Sigmoid colon (tissue), 4 donors: ENCODE measurements at regions not wholly inside any gene's neighbourhood (a gene's known extent, or its start where the extent isn't known, plus 50 kb on each side); places are given as distances from the start of the nearest gene placed in this dataset.
"Not testable (repeated sequence)": the region's sequence is repeated elsewhere in the genome, so short reads cannot be mapped to it uniquely, and the experiment has no call there.

Experiments used
- CTCF ChIP-seq, 4 experiments: fragments of 450-650 bp in 3 of 4; fragments of 200-600 bp in 1 of 4; IDR thresholded peaks; one replicate each; pipeline ENCODE4 v1.5.1; 2016 to 2019; ENCODE audit warnings: antibody characterized with exemption in 4 of 4, mild to moderate bottlenecking in 3 of 4, moderate library complexity in 2 of 4
- EP300 ChIP-seq, 4 donors: sonication (generic); formaldehyde crosslinking; IDR thresholded peaks; one replicate each; pipeline ENCODE4 v1.6.1; 2017; ENCODE audit warnings: antibody characterized with exemption in 4 of 4

- not testable (repeated sequence) for TF ChIP-seq CTCF, EP300 (IDR thresholded peaks at IDR 0.05)
Observed at GRCh38 chr2:91766349-91767048, 3075.0 kb downstream of the RPIA start.
